ENCODE measurements at regions not wholly inside any gene's neighbourhood (a gene's known extent, or its start where the extent isn't known, plus 50 kb on each side); places are given as distances from the start of the nearest gene placed in this dataset.
"Not testable (repeated sequence)": the region's sequence is repeated elsewhere in the genome, so short reads cannot be mapped to it uniquely, and the experiment has no call there.

- TF ChIP-seq ZNF548 (tag by site-specific recombination; IDR thresholded peaks at IDR 0.05): no peak
Measured at GRCh38 chrX:39791691-39792090, 306.1 kb downstream of the BCOR start (continued).

DNA sequence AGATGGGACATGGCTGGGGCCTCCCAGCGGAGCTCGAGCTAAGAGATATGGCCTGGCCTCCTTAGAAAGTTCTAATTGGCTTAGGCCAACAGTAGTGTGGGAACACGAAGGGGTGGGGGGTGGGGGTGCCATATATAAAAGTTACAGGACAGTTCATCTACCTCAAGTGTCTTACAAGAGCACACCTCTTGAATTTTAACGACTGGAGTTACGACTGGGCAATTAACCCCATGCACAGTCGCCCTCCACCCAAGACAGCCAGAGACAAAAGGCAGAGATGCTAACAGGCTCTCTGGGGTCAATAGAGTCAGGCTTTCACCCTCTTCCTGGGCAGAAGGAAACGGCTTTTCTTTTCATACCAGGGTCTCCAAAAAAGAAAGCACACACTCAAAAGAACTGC lies 302.2 kb downstream of the BCOR start:
- H3K27ac ChIP-seq (ENCODE audit: extremely low read depth, low read depth, low read length): no peak overlapping the region
- CTCF ChIA-PET: interaction anchor here (0.6 kb wide), 1 partner anchor 21 kb away, joined by 4 read pairs; no protein-coding TSS in a partner anchor
- no peaks in the 10 kb centered on the region for H3K36me3 ChIP-seq (ENCODE audit: control insufficient read depth in 2 of 2, insufficient read depth in 1 of 2, low read length in 2 of 2)
- no peak overlapping the region for H3K4me3 ChIP-seq (ENCODE audit: low read depth, low read length)
- POLR2A ChIA-PET: no interaction called here
- peak; percentile 59 for TF ChIP-seq GLIS1 (tag by site-specific recombination; IDR thresholded peaks at IDR 0.05)
- TF ChIP-seq ATF2 (tag by site-specific recombination; IDR thresholded peaks at IDR 0.05; ENCODE audit: low read depth): no peak
- peaks cover 7% of the 10 kb centered on the region; the same call in 1 of the 2 replicates for H3K4me1 ChIP-seq (ENCODE audit: control insufficient read depth, insufficient read depth, low read length)
- H3K9me3 ChIP-seq (ENCODE audit: control insufficient read depth, insufficient read depth, low read depth, low read length): no peaks in the 10 kb centered on the region

GRCh38 chrX:39796856-39797255 lies 300.9 kb downstream of the BCOR start:
- Histone ChIP-seq H3K4me1 (ENCODE audit: control insufficient read depth, insufficient read depth, low read length) (peaks cover 7% of the 10 kb centered on the region; the same call in 1 of the 2 replicates), H3K36me3 (ENCODE audit: control insufficient read depth in 2 of 2, insufficient read depth in 1 of 2, low read length in 2 of 2) (no peaks in the 10 kb centered on the region), H3K27ac (ENCODE audit: extremely low read depth, low read depth, low read length) (no peak overlapping the region), H3K4me3 (ENCODE audit: low read depth, low read length) (no peak overlapping the region), H3K9me3 (ENCODE audit: control insufficient read depth, insufficient read depth, low read depth, low read length) (no peaks in the 10 kb centered on the region)
- CTCF ChIA-PET: no interaction called here
- no peak for TF ChIP-seq ZNF626 (tag by site-specific recombination; IDR thresholded peaks at IDR 0.05)
- POLR2A ChIA-PET: no interaction called here

GRCh38 chrX:39798488-39798887 lies 299.3 kb downstream of the BCOR start:
- H3K4me3 ChIP-seq (ENCODE audit: low read depth, low read length); H3K9me3 ChIP-seq (ENCODE audit: control insufficient read depth, insufficient read depth, low read depth, low read length); H3K4me1 ChIP-seq (ENCODE audit: control insufficient read depth, insufficient read depth, low read length); H3K27ac ChIP-seq (ENCODE audit: extremely low read depth, low read depth, low read length); POLR2A ChIA-PET; H3K36me3 ChIP-seq (ENCODE audit: control insufficient read depth in 2 of 2, insufficient read depth in 1 of 2, low read length in 2 of 2): not testable (repeated sequence)
- CTCF ChIA-PET: interaction anchor here (0.6 to 0.7 kb wide), 2 partner anchors 96 to 547 kb away, joined by 3 to 4 read pairs; no protein-coding TSS in a partner anchor
- TF ChIP-seq ZNF426 (tag by site-specific recombination; IDR thresholded peaks at IDR 0.05): peak; percentile 63
- TF ChIP-seq ZNF623 (tag by site-specific recombination; IDR thresholded peaks at IDR 0.05): peak; percentile 23; the same call in 1 of the 2 replicates
- TF ChIP-seq ZNF510 (tag by site-specific recombination; IDR thresholded peaks at IDR 0.05; ENCODE audit: insufficient replicate concordance): peak; percentile 13
- TF ChIP-seq ZBTB8A (tag by site-specific recombination; IDR thresholded peaks at IDR 0.05): peak; percentile 37; the same call in 1 of the 2 replicates
- peak; percentile 49; the same call in 1 of the 2 replicates for TF ChIP-seq ZNF394 (tag by site-specific recombination; IDR thresholded peaks at IDR 0.05; ENCODE audit: borderline replicate concordance)
- peak; percentile 52 for TF ChIP-seq ZBTB11 (tag by site-specific recombination; conservative IDR thresholded peaks at IDR 0.05; ENCODE audit: low read depth)
- peak; percentile 35; the same call in 1 of the 2 replicates for TF ChIP-seq ZNF140 (tag by site-specific recombination; IDR thresholded peaks at IDR 0.05)
- TF ChIP-seq ZNF266 (tag by site-specific recombination; IDR thresholded peaks at IDR 0.05; ENCODE audit: low read depth): 0 out of 2 replicates have a peak, but pooled peaks have one; percentile 22
- TF ChIP-seq ZNF555 (tag by site-specific recombination; conservative IDR thresholded peaks at IDR 0.05): peak; percentile 52
- TF ChIP-seq, protein P1, sequence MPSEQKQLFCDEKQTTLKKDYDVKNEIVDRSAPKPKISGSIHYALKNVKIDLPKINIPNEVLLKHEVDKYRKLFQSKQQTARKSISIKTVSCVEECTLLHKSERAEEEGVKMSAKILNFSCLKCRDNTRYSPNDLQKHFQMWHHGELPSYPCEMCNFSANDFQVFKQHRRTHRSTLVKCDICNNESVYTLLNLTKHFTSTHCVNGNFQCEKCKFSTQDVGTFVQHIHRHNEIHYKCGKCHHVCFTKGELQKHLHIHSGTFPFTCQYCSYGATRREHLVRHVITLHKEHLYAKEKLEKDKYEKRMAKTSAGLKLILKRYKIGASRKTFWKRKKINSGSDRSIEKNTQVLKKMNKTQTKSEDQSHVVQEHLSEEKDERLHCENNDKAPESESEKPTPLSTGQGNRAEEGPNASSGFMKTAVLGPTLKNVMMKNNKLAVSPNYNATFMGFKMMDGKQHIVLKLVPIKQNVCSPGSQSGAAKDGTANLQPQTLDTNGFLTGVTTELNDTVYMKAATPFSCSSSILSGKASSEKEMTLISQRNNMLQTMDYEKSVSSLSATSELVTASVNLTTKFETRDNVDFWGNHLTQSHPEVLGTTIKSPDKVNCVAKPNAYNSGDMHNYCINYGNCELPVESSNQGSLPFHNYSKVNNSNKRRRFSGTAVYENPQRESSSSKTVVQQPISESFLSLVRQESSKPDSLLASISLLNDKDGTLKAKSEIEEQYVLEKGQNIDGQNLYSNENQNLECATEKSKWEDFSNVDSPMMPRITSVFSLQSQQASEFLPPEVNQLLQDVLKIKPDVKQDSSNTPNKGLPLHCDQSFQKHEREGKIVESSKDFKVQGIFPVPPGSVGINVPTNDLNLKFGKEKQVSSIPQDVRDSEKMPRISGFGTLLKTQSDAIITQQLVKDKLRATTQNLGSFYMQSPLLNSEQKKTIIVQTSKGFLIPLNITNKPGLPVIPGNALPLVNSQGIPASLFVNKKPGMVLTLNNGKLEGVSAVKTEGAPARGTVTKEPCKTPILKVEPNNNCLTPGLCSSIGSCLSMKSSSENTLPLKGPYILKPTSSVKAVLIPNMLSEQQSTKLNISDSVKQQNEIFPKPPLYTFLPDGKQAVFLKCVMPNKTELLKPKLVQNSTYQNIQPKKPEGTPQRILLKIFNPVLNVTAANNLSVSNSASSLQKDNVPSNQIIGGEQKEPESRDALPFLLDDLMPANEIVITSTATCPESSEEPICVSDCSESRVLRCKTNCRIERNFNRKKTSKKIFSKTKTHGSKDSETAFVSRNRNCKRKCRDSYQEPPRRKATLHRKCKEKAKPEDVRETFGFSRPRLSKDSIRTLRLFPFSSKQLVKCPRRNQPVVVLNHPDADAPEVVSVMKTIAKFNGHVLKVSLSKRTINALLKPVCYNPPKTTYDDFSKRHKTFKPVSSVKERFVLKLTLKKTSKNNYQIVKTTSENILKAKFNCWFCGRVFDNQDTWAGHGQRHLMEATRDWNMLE (tag by site-specific recombination; conservative IDR thresholded peaks at IDR 0.05; ENCODE audit: low read depth): peak; percentile 61; the same call in 1 of the 2 replicates

All from HEK293 (cell line).